Prostate gland (tissue), 2 donors: ENCODE measurements at regions not wholly inside any gene's neighbourhood (a gene's known extent, or its start where the extent isn't known, plus 50 kb on each side); places are given as distances from the start of the nearest gene placed in this dataset.

Experiments
- DNase-seq: peaks from one replicate; pipeline ENCODE4 v3.0.0-alpha.2; 2019; ENCODE audit warnings: low spot score
- H3K27ac ChIP-seq, 2 donors: fragments of 200-600 bp; sonication (generic); 2 replicates each; pipeline ENCODE4 v1.5.1; 2017 to 2019
- H3K27me3 ChIP-seq: fragments of 200-600 bp; sonication (generic); replicated peaks from 2 replicates; pipeline ENCODE4 v1.5.1; 2019; ENCODE audit not compliant: insufficient read depth
- H3K36me3 ChIP-seq, 2 donors: fragments of 200-600 bp; sonication (generic); 1 replicate in 1 of 2; 2 replicates in 1 of 2; pipeline versions ENCODE4 v1.5.1 to v1.8.1; 2017 to 2019
- H3K4me1 ChIP-seq: fragments of 200-600 bp; sonication (generic); replicated peaks from 2 replicates; pipeline ENCODE4 v1.5.1; 2019
- H3K4me3 ChIP-seq, 2 donors: fragments of 200-600 bp; sonication (generic); 2 replicates each; pipeline ENCODE4 v1.5.1; 2017 to 2019
- H3K9me3 ChIP-seq: fragments of 200-600 bp; sonication (generic); 2 replicates; pipeline ENCODE4 v1.5.1; 2017
- POLR2A ChIP-seq: fragments of 450-650 bp; IDR thresholded peaks from one replicate; pipeline ENCODE4 v1.6.1; 2016; ENCODE audit warnings: antibody characterized with exemption, mild to moderate bottlenecking
- POLR2AphosphoS5 ChIP-seq: sonication (generic); formaldehyde crosslinking; IDR thresholded peaks from one replicate; pipeline ENCODE4 v1.6.1; 2017; ENCODE audit warnings: antibody characterized with exemption
- WGBS: methylation state at CpG from one replicate; pipeline ENCODE4 v1.1.5; 2018; 5-methylcytosine and 5-hydroxymethylcytosine counted together
- intact Hi-C: fragments of 100-400 bp; cut with DNase I; formaldehyde crosslinking; loops from one replicate; pipeline ENCODE4 v1.14.2; 2022
- TF ChIP-seq, protein P1 (sequence below), 4 experiments: fragments of 200-600 bp in 2 of 4; fragments of 450-650 bp in 2 of 4; sonication (generic) in 2 of 4; IDR thresholded peaks; 1 replicate in 3 of 4; 2 replicates in 1 of 4; pipeline ENCODE4 v1.5.1; 2016 to 2019; ENCODE audit warnings: antibody characterized with exemption in 4 of 4, mild to moderate bottlenecking in 2 of 4, moderate library complexity in 2 of 4

DNA sequence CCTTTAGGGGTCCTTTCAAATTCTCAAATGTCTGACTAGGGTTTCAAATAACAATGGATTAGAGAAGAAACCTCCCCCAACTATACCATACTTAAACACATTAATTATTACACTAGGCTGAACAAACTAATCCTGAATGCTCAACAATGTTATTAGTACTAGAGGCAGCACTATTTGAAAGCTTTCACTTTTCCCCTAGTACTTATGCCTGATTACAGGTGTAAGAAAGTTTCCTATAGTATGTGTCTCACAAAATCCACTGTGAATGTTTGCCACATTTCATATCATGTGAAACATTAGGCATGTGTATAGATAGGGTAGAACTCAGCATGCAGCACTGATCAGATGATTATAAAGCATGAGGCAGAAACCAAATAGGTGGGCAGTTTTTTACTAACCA lies 336.2 kb downstream of the ZNF674 start:
- intact Hi-C loops = no loop called here
- no peaks in the 10 kb centered on the region for H3K27me3 ChIP-seq
- H3K36me3 ChIP-seq = no peaks in the 10 kb centered on the region
- no peak for DNase-seq
- no peaks in the 10 kb centered on the region for H3K9me3 ChIP-seq
- no peak overlapping the region for H3K27ac ChIP-seq
- no peaks in the 10 kb centered on the region for H3K4me1 ChIP-seq
- no peak overlapping the region for H3K4me3 ChIP-seq
- TF ChIP-seq POLR2A = no peak
- TF ChIP-seq, protein P1, sequence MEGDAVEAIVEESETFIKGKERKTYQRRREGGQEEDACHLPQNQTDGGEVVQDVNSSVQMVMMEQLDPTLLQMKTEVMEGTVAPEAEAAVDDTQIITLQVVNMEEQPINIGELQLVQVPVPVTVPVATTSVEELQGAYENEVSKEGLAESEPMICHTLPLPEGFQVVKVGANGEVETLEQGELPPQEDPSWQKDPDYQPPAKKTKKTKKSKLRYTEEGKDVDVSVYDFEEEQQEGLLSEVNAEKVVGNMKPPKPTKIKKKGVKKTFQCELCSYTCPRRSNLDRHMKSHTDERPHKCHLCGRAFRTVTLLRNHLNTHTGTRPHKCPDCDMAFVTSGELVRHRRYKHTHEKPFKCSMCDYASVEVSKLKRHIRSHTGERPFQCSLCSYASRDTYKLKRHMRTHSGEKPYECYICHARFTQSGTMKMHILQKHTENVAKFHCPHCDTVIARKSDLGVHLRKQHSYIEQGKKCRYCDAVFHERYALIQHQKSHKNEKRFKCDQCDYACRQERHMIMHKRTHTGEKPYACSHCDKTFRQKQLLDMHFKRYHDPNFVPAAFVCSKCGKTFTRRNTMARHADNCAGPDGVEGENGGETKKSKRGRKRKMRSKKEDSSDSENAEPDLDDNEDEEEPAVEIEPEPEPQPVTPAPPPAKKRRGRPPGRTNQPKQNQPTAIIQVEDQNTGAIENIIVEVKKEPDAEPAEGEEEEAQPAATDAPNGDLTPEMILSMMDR (IDR thresholded peaks at IDR 0.05) = no peak
- TF ChIP-seq POLR2AphosphoS5 = no peak

DNA sequence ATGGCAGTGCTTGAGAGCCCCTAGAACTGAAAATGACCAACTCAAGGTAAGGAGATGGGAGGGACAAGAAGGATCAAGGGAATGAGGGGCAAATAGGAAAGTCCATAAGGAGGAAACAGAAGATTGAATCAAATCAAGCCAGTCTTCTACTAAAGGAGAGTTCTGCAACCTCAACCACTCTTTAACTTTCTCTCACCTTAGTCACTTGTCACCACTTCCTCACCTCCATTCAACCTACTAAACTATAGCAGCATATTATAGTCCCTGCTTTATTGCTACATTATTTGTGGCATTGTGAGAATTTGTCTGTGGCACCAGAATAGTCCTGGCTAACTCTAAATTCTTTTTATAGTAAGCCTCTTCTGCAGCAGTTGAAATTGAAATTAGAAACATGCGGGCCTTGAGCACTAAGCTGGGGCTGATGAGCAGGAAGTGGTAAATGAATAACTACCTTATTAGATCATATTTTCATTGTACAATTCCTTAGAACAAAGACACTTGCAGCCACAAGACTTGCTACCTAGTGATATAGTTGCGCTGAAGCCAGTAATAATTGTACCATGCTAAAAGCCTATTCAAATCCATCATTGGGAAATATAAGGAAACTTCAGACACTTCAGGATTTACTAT lies 336.9 kb downstream of the ZNF674 start:
- intact Hi-C loops = no loop called here
- no peak overlapping the region for H3K4me3 ChIP-seq
- 54% methylated on average over 2 of the region's 2 CpGs for WGBS
- no peaks in the 10 kb centered on the region for H3K9me3 ChIP-seq
- H3K27ac ChIP-seq = no peak overlapping the region
- no peak for DNase-seq
- H3K27me3 ChIP-seq = no peaks in the 10 kb centered on the region
- TF ChIP-seq POLR2AphosphoS5 (no peak), POLR2A (no peak)
- TF ChIP-seq, protein P1 (IDR thresholded peaks at IDR 0.05) = no peak
- H3K4me1 ChIP-seq = no peaks in the 10 kb centered on the region
- no peaks in the 10 kb centered on the region for H3K36me3 ChIP-seq

DNA sequence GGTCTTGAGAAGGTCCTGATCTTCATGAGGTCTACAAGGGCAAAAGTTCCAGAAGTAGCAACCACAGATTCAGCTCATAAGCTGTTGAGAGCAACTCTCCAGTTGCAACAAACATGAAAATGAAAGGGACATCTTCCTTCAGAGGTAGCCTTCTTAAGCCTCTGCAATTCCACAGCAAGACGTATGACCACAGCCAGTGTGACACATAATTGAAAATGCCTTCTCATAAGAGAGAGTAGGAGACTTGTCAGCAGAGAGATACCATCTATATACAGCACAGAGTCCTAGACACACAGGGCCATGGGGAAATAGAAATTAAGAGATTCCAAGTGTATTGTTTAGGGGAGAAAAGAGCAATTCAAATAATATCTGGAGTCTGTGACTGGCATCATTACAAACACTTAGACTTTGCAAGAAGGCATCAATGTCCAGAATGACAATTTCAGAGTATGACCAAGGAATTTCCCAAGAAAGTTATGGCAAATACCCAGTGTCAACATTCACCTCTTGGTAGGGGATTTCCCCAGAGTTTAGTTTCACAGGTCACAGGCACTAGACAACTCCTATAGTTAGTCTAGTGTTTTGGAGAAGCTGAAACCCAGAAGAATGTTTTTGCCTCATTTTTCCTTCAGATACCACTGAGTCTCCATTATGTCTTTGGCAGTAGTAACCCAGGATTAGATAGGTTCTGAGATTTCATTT lies 340.3 kb downstream of the ZNF674 start:
- TF ChIP-seq POLR2A (no peak), POLR2AphosphoS5 (no peak)
- TF ChIP-seq, protein P1 (IDR thresholded peaks at IDR 0.05) = no peak

DNA sequence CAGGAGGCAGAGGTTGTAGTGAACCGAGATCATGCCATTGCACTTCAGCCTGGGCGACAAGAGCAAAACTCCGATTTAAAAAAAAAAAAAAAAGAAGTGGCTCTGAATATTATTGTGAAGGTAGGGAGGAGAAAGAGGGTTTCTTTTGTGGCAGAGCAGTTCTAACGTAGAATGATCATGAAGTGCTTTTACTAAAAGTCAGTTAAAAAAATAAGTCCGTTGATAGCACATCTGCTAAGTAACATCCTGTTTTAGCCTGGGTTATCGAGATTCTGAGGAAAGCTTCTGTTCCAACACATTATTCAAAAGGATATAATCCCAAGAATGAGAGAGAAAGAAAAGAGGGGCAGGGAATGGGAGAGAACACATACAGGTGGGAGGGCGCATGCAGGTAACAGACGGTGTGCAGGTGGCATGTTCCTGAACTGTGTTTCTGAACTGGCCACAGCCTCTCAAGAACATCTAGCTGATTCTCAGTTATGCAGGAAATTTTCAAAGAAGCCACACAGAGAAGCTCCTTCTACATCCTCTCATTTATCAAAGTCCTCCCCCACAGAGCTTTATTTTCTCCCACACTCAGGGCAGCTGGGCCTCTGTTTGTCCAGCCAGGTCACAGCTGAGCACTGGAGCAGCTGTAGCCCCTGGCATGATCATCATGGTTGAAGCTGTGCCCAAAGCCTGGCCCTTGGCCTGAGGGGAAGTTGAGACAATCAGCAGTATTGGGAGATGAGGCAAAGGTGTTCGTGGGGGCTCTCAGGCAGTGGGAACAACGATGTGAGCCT lies 342.3 kb downstream of the ZNF674 start:
- no peak overlapping the region for H3K4me3 ChIP-seq
- no peaks in the 10 kb centered on the region for H3K4me1 ChIP-seq
- intact Hi-C loops = no loop called here
- TF ChIP-seq POLR2A (no peak), POLR2AphosphoS5 (no peak)
- TF ChIP-seq, protein P1 (IDR thresholded peaks at IDR 0.05) = no peak
- H3K36me3 ChIP-seq = no peaks in the 10 kb centered on the region
- DNase-seq = no peak
- no peaks in the 10 kb centered on the region for H3K9me3 ChIP-seq
- WGBS = 87% methylated on average over 10 of the region's 10 CpGs
- H3K27me3 ChIP-seq = no peaks in the 10 kb centered on the region
- no peak overlapping the region for H3K27ac ChIP-seq

More for the DNA sequence above, 340.3 kb downstream of the ZNF674 start:
- Histone ChIP-seq H3K9me3 (no peaks in the 10 kb centered on the region), H3K27me3 (no peaks in the 10 kb centered on the region), H3K4me3 (no peak overlapping the region), H3K27ac (no peak overlapping the region), H3K4me1 (no peaks in the 10 kb centered on the region), H3K36me3 (no peaks in the 10 kb centered on the region)
- intact Hi-C loops = no loop called here
- 75% methylated on average over 1 of the region's 1 CpG for WGBS
- DNase-seq = no peak
